ENCODE measurements at regions not wholly inside any gene's neighbourhood (a gene's known extent, or its start where the extent isn't known, plus 50 kb on each side); places are given as distances from the start of the nearest gene placed in this dataset.

DNA sequence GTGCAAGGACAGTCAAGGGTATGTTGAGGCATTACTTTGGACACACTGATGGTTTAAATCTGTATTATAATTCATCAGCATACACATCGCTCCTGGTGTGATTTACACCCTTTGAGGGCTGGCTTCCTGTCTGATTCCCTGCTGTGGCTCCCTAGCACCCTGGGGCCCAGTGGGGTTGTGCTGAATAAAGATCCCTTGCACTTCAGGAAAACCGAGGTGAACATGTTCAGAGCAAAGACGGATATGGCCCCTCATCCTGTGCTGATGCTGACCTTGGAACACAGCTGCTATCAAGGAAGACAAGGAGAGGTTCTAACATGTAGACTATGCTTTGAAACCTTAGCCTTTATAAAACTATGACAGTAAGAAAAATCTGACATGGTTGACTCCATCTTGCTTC is 84.6 kb upstream of the UNC5B start:
- DNase-seq, result no peak

DNA sequence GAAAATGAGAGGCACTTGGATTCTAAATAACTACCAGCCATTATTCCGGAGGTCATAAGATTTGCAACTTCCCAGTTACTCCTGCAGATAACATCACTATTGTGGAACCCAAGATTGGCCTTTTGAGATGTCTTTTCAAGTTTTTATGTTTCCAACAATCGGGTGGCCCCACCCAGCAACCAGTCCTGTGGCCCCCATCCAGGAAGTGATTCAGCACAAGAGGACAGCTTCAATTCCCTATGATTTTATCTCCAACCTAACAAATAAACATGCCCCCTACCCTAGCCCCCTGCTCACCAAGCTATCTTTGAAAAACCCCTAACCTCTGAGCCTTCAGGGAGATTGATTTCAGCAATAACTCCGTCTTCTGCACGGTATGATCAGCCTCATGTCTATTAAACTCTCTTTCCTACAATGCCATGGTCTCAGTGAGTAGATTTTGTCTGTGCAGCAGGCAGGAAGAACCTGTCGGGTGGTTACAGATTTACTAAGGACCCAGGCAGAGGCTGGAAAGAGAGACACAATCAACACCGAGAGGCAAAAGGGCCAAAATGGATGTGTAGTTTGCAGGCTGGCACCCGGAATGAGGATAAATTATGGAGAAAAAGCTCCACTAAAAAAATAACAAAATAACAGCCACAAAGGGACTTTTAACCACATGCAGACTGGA is 83.9 kb upstream of the UNC5B start:
- no peak for DNase-seq

DNA sequence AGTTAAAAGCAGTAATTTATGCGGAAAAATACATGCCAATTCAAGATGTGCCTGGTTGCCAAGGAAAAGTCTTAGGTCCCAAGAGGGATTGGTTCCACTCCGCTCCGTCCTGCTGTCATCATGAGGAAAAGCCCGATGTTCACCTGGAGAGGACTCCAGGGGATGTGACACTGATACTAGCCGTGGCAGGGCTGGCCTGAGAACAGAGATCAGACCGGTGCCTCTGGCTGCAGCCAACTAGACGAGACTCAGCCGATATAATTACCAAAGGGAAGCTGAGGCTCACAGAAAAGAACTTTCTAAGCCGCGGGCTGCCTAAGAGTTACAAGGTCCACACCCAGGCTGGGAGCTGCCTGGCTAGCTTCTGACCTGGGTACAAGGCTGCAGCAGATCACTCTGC is 81.3 kb upstream of the UNC5B start:
- no peak for DNase-seq

DNA sequence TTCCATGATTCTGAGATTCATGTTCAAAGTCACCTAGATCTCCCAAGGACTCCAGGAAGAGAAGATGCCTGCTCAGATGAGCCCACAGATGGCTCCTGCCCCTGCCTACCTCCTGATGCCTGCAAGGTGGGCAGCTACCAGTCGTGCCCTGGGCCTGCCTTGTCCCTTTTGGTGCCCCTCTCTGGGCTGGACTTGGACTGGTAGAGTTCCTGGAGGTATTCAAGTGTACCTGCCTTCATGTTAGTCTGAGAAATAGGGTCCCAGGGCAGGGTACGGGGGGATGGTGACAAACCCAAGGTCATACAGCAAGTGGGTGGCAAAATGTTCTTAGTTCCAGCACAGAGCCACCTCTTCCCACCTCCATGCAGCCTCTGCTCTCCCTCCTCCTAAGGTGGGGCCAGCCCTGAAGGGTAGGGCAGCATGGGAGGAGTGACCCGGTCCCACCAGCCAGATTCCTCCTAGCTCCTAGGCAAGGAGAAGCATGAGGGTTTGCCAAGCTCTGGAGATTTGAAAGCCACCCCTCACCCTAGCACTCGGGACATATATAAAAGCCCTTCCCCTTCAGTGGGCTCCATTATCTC is 80.8 kb upstream of the UNC5B start:
- DNase-seq, result no peak

DNA sequence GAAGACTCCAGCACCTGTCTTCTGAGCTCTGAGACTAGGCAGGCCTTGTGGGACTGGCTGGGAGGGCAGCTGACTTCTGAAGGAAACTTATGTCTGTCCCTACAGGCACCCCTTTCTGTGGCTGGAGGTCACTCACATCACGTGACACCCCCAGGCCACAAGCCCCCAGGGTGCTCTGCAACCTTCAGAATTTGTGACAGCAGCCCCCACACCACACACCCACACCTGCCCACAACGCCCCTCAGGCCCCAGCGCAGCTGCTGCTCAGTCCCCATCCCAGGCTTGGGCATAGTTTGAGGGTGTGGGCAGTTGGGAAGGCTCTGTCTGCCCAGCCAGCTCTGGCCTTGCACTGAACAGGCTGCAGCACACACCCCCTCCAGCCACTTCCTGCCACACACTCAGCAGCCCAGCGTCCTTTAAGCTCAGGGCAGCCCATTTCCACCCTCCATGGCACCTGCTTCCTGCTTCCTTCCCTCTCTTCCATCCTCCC is 80.0 kb upstream of the UNC5B start:
- no peak for DNase-seq

DNA sequence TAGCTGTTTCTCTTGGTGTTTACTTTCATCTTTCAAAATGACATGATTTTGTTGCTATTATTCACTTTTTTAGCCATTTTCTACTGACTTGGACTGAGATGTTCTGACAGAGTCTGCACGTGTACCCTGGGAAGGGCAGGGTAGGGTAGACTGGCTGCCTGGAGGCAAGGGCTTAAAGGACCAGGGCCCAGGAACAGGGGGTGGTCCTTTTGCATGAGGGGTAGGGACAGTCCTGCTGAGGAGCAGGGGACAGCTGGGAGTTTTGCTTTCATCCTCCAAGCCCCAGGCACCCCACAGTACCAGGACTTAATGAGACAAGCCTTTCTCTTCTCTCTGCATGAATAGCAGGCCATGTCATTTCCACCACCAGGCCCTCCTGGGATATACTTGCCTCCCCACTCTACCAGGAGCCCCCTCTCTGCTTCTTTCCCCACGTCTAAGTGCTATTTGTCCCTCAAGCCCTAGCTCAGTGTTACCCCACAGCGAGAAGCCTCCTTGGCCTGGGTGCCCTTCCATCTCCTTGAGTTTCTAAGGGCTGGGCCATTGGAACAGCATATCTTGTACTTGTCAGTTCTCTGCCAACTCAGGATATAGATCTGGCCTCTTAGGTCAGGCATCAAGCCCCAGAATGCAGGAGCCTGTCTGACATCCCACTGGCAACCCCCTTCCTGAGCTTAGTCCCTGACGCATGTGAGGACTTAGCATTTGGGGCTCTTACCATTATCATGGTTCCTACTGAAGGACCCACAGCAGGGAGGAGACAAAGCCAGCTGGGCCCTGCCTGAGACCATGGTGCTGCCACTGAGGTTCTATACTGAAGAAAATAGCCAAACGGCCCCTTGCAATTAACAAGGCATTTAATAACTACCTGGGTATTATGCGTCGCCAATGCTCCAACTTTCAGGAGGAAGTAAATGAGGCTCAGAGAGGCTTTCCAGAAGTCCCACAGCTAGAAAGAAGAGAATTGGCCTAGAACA is 78.4 kb upstream of the UNC5B start:
- no peak for DNase-seq

DNA sequence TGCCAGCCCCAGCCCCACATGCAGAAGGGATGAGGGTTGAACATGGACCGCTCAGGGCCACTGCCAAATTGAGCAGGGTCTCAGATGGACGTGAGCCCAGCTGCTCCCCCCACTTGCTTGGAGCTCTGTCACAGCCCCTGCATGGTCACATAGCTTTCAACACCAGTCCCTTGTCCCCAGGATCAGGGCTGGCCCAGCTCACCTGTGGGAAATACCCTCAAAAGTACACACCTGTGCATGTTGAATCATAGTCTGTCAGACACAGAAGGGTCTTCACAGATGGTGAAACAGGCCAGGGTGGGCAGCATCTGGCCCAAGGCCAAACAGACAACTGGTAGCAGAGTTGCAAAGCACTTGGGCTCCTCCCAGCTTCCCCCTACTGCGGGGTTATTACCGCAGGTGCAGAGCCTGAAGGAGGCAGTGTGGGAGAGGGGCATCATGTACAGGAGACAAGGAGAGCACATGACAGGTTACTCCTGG is 77.6 kb upstream of the UNC5B start:
- DNase-seq, result no peak

DNA sequence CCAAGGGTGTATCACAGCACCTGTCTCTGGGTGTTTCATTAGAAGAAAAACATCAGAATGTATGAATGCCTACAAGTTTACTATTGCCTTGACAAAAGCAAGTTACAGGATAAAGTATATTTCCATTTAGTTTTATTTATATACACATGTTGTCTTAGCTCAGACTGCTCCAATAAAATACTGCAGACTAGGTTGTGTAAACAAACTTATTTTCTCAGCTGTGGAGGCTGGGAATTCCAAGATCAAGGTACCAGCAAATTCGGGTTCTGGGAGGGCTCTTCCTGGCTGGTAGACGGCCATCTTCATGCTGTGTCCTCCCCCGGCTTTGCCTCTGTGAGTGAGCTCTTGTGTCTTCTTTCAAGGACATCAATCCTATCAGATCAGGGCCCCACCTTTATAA is 77.1 kb upstream of the UNC5B start:
- no peak for DNase-seq

DNA sequence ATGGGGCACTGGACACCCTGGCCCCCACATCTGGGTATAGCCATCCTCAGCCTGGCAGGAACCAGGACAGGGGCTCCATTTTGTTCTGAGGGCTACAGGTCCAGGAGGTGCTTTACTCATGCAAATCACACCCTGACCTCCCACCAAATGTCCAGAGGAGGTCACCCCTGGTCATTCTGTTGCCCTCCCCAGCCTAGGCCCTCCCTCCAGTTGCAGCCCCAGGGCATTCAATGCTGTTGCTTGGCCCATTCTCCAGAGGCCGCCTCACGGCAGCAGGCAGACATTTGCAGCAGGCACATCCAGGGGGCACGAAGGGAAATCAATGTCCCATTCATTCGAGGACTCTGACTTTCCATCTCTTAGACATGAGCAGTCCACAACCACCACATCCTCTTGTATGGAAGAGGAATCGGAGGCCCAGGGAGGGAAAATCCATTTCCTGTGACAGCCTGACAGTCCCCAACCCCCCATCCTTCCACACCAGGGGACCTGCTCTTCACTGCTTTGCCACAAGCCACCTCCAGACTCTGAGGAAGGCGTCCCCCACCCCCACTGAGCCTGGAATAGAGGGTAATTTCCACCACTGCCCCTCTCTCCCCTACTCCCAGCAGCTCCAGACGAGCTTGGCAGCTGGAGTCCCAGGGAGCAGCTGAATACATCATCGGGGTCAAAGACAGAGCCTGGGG is 76.2 kb upstream of the UNC5B start:
- DNase-seq, result no peak

DNA sequence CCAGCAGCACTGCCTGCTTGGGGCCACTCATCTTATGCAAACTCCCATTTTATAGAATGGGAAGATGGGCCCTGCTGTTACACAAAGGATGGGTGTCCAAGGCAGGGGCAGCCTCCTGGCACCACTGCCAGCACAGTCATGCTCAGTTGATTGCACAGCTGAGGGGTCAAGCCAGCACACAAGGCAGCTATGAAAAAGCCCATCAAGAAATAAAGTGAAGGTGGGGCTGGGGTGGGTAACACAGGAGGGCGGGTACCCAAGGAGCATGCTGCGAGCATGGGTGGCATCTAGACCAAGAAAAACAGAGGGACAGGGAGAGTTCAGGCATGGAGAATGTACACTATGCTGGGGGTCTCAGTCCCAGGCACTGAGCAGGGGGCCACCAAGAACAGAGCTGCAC is 74.7 kb upstream of the UNC5B start:
- DNase-seq, result no peak

DNA sequence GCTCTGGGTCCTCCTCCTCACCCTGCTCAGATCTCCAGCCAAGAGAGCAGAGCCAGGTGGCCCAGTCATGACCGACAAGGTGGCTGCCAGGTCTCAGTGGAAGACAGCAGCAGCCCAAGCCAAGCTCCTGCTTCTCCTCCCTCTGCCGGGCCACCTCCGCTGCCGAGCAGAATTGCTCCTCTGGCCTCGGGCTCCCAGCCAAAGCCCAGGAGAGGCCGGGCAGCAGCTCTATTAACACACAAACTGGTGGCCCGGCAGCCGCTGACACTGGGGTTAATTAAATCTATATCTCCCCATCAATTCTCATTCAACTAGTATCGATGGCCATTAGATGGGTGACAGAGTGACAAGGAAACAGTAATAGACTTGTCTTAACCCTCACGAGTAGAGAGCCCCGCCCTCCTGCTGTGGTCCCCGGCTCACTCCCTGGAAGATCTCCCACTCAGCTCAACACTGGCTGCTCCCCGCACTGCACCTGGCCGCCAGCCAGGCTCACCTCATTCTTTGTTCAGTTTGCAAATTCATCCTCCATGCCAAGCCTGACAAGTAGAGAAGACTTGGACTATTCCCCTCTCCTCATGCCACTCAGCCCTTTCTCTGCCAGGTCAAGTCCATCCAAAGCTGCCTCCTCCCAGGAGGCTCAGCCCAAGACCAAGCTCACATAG is 74.1 kb upstream of the UNC5B start:
- no peak for DNase-seq

DNA sequence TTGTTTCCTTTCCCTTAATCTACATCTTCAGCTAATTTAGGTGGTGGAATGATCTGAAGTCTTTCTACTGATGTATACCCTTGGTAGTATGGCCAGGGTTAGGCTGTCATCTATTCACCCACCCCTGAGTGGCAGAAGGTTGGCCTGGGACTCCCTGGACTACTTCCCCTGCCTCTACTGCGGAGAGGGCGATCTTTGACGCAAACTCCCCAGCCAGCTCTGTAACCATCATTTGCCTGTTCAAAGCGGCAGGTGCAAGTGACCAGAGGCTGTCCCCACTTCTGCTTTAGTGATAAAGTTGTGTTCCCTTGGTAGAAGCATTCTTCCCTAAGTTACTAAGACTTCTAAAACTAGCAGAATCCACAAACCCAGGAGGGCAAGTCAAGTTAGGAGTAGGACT is 70.8 kb upstream of the UNC5B start:
- no peak for DNase-seq

DNA sequence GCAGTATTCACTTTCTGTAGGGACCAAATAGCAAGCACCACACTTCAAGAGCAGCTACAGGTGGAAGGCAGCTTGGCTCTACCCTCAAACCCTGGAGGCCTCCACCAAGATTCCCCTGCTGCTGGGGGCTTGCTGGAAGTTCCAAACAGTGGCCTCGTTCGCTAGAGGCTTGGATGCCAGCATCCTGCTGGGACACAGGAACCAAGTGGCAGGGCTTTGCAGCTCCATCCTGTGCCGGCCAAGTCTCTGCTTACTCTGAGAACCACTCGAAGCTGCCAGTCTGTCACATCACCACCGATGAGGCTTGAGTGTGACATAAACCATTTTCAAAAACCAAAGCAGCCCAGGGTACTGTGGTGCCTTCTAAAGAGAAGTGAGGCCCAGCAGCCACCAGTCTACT is 69.2 kb upstream of the UNC5B start:
- no peak for DNase-seq

DNA sequence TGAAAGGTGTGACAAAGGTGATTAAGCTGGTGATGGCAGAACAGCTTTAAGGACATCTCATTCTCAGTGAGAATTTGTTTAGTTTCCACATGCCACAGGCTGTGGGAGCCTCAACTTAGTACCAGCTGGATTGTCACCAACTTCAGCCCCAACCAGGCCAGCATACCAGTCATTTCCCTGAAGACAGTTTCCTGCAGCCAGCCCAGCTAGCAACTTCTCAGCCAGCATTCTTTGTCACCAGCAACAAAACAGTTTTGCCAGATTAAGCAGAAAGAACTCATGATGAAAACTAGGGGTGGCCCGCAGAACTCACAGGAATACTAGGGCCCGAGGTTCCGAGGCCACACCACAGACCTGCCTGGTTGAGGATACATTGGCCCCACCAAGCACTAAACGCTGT is 68.8 kb upstream of the UNC5B start:
- DNase-seq, result no peak

DNA sequence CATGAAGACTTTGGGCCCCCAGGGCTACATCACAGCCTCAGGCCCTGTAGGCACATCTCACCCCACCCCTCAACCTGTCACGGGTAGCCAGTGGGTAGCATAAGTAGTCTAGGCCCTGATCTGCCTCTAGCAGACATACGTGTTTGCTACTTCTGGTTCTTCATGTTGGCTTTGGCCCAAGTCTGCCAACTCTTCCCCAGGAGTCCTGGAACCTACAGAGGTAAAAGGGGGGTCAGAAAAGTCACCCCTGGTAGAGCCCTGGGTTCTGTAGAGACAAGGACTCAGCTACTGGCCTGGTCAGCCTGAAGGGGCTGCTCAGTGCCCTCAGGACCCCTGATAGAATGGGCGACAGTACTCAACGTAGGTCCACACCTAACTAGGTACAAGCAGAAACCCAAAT is 67.5 kb upstream of the UNC5B start:
- no peak for DNase-seq

DNA sequence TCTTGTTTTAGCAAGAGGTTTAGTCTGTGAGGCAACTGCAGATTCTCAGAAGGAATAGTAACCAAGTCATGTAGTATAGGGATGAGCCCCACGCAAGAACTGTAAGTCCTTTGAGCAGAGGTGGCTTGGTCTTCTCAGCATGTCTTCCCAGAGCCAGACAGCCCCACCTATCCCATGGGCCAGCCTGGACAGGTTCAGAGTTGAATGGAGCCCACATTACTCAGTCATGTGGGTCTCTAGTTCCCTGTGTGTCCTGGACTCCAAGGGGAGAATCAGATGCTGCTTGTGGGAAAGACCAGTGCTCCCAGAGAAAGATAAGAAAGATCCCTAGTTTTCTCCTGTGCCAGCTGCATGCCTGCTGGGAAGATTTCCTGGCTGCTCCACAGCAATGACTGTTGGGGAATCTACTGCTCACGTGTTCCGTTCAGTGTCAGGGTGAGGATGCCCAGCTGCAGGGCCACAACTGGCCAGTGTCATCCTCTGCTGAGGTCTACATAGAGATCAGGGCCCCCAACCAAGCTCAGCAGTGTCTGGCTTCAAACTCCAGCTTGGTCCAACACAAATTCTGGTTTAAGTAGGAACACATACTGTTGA is 66.9 kb upstream of the UNC5B start:
- DNase-seq, result no peak

DNA sequence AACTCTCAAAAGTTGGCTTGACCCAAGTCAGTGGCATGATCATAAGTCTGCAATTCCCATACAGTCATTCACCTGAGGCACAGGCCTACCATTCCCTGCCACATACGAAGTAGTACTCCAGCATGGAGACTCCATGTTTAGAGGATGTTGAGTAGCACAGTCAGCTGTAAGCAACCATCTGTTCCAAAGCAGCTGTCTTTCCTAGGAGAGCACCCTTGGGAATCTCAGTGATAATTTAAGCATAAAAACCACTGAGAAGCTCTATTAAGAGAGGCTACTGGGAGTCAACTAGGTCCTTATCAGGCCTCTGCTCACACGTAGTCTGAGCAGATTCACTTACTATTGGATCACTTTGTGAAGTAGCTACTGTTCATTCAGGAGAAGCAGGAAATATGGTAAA is 61.6 kb upstream of the UNC5B start:
- DNase-seq, result no peak

DNA sequence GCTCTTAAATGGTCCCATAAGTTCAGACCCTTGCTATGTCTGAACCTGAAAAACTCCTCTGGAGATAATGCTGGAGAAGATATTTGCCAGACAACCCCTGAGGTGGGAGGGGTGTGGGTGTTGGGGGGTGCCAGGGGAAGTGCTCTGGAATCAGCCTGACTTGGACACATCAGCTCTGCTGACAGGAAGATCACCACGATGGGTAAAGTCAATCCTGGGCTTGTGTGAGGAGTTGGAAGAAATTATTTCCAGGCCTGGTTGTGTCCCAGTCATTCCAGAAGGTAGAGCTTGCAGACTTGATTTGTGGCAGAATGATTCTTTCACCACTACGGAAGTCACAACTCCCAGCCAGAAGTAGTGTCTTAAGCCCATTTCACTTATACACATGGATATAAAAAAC is 60.3 kb upstream of the UNC5B start:
- no peak for DNase-seq

DNA sequence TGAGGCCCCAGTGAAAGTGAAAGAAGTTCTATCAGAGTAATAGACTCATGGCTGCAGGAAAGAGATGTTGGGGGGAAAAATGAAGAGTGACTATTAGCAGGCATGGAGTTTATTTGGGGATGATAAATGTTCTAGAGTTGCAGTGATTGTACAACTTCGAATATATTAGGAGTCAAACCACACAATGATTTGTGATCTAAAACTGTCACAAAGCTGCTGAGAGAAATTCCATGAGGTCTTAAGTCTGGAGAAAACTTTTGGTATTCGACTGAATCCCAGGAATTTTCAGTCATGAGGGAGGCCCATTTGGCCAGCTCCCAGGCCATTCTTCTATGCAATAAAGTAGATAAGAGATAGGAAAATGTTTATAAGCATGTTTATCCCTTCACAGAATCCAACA is 55.9 kb upstream of the UNC5B start:
- no peak for DNase-seq

DNA sequence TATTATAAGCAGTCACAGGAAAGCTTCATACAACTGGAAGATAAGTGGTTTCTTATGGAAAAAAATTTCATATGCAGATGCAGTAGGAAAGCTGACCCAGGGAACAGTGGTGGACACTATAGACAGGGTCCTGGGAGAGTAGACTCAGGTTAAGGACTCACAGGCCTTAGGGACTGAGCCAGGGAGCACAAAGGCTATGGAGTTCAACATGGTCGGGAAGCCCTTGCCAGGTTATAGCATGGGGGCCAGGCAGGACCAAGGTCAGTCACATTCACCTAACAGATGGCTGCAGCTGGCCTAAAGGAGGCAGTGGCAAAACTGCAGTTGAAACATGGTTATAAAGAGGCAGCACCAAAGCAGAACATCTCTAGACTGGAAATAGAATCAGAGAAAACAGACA is 54.9 kb upstream of the UNC5B start:
- no peak for DNase-seq

DNA sequence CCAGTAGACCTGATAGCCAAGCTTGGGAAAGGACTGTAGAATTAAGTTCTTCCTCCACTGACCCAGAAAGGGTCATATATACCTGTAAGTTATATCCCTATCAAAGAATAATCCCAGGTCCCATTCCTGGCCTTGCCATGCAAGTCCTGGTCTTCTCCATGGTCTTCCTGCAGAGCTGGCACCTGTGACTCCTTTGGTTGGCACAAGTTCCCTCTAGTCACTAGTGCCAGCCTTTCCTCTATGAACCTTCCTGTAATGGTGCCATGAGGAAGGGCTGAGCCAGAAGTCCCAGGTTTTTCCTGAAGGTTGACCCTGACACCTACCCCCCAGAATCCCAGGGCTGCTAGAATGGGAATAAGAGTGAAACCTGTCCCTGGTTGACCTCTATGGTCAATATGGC is 54.1 kb upstream of the UNC5B start:
- DNase-seq, result no peak

DNA sequence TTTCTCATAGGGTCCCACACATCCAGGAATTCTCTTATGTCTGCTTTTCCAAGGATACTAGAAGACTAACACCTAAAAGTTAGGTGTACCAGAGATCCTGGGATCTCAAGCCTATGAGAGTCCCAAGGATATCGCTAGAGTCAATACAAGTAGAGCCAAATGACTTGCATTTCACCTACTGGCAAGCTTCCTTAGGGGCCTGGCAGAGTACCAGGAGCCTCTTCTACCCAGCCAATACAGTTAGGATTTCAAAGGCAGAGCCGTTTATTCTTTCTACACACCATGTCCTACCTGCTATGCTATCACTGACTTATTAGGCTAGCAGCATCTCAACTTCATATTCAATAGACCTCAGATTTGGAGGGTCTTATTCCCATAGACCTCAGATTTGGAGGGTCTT is 53.5 kb upstream of the UNC5B start:
- DNase-seq, result no peak

Measured in NCI-H510A (cell line).